ENCODE measurements at regions not wholly inside any gene's neighbourhood (a gene's known extent, or its start where the extent isn't known, plus 50 kb on each side); places are given as distances from the start of the nearest gene placed in this dataset.

- no peak overlapping the region for H3K4me3 ChIP-seq (replicated peaks in 1 of 2; ENCODE audit: low read depth in 2 of 2, low read length in 2 of 2)
- DNase-seq (ENCODE audit: low read depth in 2 of 2): no peak
- no peak for TF ChIP-seq CTCF (IDR thresholded peaks at IDR 0.05; ENCODE audit: low read depth, low read length)
Observed at GRCh38 chr9:38284588-38285051, 107.9 kb upstream of the ALDH1B1 start.

- no peak overlapping the region for H3K4me3 ChIP-seq (replicated peaks in 1 of 2; ENCODE audit: low read depth in 2 of 2, low read length in 2 of 2)
- DNase-seq (ENCODE audit: low read depth in 2 of 2): no peak
- no peak for TF ChIP-seq CTCF (IDR thresholded peaks at IDR 0.05; ENCODE audit: low read depth, low read length)
Observed at GRCh38 chr9:38284039-38284575, 108.4 kb upstream of the ALDH1B1 start.

GRCh38 chr9:38282756-38283155 lies 109.7 kb upstream of the ALDH1B1 start:
- H3K4me3 ChIP-seq (replicated peaks in 1 of 2; ENCODE audit: low read depth in 2 of 2, low read length in 2 of 2): no peak overlapping the region
- no peak for TF ChIP-seq CTCF (IDR thresholded peaks at IDR 0.05; ENCODE audit: low read depth, low read length)
- no peak for DNase-seq (ENCODE audit: low read depth in 2 of 2)

GRCh38 chr9:38281917-38282316 lies 110.6 kb upstream of the ALDH1B1 start:
- no peak for DNase-seq (ENCODE audit: low read depth in 2 of 2)
- no peak overlapping the region for H3K4me3 ChIP-seq (replicated peaks in 1 of 2; ENCODE audit: low read depth in 2 of 2, low read length in 2 of 2)
- TF ChIP-seq CTCF (IDR thresholded peaks at IDR 0.05; ENCODE audit: low read depth, low read length): no peak

GRCh38 chr9:38281196-38281595 lies 111.3 kb upstream of the ALDH1B1 start:
- H3K4me3 ChIP-seq (replicated peaks in 1 of 2; ENCODE audit: low read depth in 2 of 2, low read length in 2 of 2): no peak overlapping the region
- no peak for TF ChIP-seq CTCF (IDR thresholded peaks at IDR 0.05; ENCODE audit: low read depth, low read length)
- no peak for DNase-seq (ENCODE audit: low read depth in 2 of 2)

- no peak for DNase-seq (ENCODE audit: low read depth in 2 of 2)
- TF ChIP-seq CTCF (IDR thresholded peaks at IDR 0.05; ENCODE audit: low read depth, low read length): no peak
- H3K4me3 ChIP-seq (replicated peaks in 1 of 2; ENCODE audit: low read depth in 2 of 2, low read length in 2 of 2): no peak overlapping the region
Observed at GRCh38 chr9:38280251-38280800, 112.2 kb upstream of the ALDH1B1 start.

All from cardiac fibroblast (primary cell).